ENCODE measurements at regions not wholly inside any gene's neighbourhood (a gene's known extent, or its start where the extent isn't known, plus 50 kb on each side); places are given as distances from the start of the nearest gene placed in this dataset.

- TF ChIP-seq SP2 (tag by site-specific recombination; IDR thresholded peaks at IDR 0.05) (no peak), ZNF335 (tag by site-specific recombination; conservative IDR thresholded peaks at IDR 0.05) (no peak), ZNF843 (tag by site-specific recombination; IDR thresholded peaks at IDR 0.05) (no peak), KLF16 (tag by site-specific recombination; IDR thresholded peaks at IDR 0.05) (no peak), ZNF132 (tag by site-specific recombination; IDR thresholded peaks at IDR 0.05; ENCODE audit: borderline replicate concordance) (no peak), CTCF (tag by site-specific recombination; IDR thresholded peaks at IDR 0.05) (no peak), ZNF777 (tag by site-specific recombination; IDR thresholded peaks at IDR 0.05; ENCODE audit: borderline replicate concordance) (no peak), ZNF121 (tag by site-specific recombination; IDR thresholded peaks at IDR 0.05) (no peak), ZNF707 (tag by site-specific recombination; IDR thresholded peaks at IDR 0.05) (no peak)
Measured at GRCh38 chr2:120631724-120632123, 103.9 kb upstream of the GLI2 start.
